DMS53 (cell line): ENCODE measurements at regions not wholly inside any gene's neighbourhood (a gene's known extent, or its start where the extent isn't known, plus 50 kb on each side); places are given as distances from the start of the nearest gene placed in this dataset.

Source experiments
- DNase-seq: peaks from one replicate; lab custom pipeline; 2025; lab: John Stamatoyannopoulos, UW

GRCh38 chr10:125214283-125214570 is 53.9 kb upstream of the CTBP2 start:
- DNase-seq: no peak

GRCh38 chr10:125213541-125214282 is 53.3 kb upstream of the CTBP2 start:
- DNase-seq: no peak

- no peak for DNase-seq
These were observed 51.9 kb upstream of the CTBP2 start for GRCh38 chr10:125212150-125212809.
